ENCODE measurements at regions not wholly inside any gene's neighbourhood (a gene's known extent, or its start where the extent isn't known, plus 50 kb on each side); places are given as distances from the start of the nearest gene placed in this dataset.

DNA sequence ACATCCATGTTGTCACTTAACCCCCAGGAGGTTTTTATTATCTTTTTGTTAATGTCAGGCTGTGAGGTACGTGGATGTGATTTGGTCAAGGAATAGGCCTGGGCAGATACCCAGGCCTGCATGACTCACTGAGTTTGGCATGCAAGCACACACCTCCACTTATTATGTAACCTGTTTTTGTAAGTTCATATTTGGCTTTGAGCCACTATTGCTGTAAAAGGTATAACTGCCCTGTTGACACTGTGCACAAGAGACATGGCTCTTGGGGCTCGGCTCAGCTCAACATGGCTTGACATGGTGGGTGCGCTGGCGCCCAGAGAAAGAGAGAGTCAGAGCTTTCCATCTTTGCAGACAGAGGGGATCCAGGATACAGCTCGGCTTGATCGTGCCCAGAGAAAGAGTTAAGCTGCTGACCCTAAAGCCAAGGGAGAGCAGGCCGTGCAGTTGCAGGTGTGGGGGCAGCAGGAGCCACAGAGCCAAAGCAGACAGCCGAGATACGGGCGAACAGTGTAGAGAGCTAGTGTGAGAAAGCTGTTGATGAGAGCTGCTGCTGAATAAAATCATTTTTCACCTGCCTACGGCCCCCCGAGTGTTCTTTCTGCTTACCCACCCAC, 67.9 kb upstream of the UNC13C start:
- TF ChIP-seq EZH2phosphoT487 (IDR thresholded peaks at IDR 0.05; ENCODE audit: low read length) = no peak
- TF ChIP-seq, protein P1, sequence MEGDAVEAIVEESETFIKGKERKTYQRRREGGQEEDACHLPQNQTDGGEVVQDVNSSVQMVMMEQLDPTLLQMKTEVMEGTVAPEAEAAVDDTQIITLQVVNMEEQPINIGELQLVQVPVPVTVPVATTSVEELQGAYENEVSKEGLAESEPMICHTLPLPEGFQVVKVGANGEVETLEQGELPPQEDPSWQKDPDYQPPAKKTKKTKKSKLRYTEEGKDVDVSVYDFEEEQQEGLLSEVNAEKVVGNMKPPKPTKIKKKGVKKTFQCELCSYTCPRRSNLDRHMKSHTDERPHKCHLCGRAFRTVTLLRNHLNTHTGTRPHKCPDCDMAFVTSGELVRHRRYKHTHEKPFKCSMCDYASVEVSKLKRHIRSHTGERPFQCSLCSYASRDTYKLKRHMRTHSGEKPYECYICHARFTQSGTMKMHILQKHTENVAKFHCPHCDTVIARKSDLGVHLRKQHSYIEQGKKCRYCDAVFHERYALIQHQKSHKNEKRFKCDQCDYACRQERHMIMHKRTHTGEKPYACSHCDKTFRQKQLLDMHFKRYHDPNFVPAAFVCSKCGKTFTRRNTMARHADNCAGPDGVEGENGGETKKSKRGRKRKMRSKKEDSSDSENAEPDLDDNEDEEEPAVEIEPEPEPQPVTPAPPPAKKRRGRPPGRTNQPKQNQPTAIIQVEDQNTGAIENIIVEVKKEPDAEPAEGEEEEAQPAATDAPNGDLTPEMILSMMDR (IDR thresholded peaks at IDR 0.05; ENCODE audit: low read length) = no peak
- TF ChIP-seq EZH2 (optimal IDR thresholded peaks at IDR 0.05; ENCODE audit: low read depth, low read length) = no peak

Data from MM.1S (cell line).